ENCODE measurements at regions not wholly inside any gene's neighbourhood (a gene's known extent, or its start where the extent isn't known, plus 50 kb on each side); places are given as distances from the start of the nearest gene placed in this dataset.

DNA sequence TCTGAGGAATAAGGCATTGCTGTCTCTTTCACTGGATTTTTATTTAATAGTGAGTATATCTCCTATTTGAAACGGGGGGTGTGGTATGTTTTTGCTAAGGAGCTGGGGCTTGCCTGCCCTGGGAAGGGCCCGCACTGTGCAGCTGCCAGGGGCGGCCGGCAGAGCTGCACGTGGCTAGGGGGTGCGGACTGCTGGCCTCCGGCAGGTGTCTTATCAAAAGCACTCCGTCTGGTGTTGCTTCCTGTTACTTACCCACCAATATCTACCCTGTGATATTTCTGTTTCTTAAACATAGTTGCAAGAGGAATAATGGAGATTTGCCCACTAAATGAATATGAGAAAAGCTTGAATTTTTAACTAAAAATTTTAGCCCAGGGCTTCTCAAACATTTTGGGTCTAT is 232.0 kb downstream of the IRX1 start:
- DNase-seq = no peak

DNA sequence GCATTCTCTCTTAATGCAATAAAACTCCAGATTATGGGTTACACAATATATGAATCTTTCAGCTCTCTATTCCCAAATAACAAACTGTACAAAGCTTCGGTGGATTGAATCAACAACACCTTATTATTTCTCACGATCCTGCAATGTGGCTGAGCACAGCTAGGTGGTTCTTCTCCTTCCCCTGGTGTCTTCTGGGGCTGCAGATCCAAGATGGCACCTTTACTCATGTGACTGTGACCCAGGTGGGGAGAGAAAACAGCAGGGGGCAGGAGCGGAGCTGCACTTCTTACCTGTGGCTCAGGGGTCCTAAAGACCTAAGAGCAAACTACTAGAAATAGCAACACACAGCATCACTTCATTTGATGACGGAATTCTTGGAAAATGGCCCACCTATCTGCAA is 233.1 kb downstream of the IRX1 start:
- DNase-seq = no peak

DNA sequence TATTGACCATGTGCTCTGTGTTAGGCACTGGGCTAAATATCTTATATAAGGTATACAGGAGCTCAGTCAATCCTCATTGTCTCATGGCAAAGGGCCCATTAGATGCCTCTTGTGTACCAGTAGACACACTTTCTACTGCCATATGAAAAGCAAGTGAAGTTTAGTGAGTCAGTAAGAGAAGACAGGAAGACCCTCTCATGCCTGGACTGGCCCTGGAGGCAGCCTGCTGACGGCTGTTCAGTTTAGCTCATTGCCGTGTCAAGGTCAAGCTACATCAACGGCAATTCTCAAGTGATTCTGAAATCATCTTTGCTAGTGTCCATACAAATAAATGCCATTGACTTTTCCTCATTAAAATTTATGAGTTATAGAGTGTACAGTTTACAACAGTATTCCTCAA is 237.9 kb downstream of the IRX1 start:
- no peak for DNase-seq

DNA sequence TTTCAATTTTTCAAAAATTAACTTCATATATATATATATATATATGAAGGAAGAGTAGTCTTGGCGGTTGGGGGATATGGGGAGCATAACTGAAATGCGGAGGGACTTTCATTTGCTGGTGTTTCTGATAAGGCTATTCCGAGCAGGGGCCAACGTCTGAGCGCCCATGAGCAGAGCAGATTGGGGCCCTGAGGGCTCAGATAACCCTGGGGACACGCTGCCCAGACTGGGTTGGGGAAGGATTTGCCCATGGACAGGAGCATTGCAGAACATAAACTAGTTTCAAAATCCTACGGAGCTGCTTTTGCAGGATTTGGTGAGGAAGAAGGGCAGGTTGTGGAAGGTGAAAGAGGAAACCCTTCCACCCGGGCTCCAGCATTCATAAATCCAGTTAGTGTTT is 240.2 kb downstream of the IRX1 start:
- DNase-seq = no peak

DNA sequence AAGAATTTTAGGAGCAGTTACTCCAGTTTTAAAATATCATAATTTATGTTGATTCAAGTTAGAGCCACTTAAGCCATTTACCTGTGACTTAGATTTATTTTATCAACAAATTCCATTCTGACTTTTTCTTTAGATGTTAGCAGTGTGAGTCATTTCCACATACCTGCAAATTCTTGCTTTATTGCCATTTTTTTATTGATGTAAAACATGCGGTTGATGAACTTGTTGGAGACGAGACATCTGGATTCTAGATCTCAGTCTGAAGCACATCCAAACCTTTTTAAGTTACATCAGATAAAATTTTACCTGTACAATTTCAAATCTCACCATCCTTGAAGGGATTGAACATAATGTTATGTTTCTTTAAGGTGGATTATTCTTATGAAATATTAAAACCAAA is 240.9 kb downstream of the IRX1 start:
- no peak for DNase-seq

DNA sequence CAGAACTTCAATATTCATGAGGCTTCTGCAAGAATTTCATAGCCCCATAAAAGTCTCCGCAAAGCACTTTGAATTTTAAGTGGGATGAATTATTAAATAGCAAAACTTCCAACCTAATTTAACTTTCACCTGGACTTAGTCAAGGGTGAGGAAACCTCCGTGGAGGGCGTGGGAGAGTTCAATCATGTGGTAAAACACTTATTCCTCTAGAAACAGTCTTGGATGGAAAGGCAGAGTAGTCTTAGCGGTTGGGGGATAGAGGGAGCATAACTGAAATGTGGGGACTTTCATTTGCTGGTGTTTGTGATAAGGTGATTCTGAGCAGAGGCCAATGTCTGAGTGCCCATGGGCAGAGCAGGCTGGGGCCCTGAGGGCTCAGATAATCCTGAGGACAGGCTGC is 241.9 kb downstream of the IRX1 start:
- DNase-seq = no peak

DNA sequence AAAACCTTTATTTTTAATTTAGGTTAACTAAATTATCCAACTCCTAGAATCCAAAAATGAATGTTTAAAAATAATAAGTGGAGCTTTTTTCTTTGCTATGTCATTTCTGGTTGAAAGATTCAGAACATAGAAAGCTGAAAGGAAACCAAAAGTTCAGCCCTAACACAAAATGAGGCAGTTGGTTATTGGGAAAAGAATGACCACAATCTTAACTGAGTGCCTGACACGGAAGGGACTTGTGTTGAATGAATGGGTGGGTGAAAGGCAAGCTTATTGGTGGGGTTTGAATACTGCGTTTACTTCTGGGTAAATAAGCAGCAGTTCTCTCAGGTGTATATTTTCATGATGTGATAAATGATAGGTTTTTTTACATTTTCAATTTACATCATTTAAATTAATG is 243.5 kb downstream of the IRX1 start:
- DNase-seq = no peak

DNA sequence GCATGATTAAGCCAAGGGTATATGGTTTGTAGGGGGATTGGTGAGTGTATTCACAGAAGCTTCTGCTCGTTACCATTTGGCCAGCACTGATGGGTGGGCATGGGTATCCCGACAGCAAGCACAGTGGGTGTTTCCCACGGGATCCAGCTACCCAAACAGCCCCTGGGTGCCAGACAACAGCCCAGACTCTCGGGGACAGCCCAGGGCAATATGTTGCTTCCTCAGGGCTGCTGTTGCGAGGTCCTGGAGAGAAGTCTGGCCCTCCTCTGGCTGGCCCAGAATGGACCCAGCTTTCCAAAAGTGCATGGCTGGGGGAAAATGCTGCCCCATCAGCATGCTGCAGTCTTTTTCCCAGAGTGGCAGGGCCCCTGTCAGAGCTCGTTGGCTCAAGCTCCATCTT is 247.0 kb downstream of the IRX1 start:
- no peak for DNase-seq

DNA sequence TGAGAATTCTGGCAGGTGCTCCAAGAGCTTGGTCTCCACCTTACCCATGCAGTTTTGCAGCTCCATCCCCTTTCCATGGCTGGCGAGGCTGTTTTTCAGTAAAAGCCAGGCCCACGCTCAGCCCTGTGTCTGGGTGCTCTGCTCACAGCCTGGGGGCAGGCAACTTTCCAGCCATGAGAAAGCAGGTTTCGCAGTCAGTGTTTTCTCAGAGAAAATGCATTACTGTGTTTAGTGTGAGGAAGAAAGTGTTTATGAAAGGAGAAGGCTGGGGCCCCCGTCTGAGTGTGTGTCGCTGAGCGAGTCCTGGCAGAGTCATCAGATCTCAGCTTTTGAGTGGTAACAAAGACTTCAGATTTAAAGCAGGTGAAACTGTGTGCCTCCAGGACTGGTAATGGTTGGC is 248.1 kb downstream of the IRX1 start:
- no peak for DNase-seq

DNA sequence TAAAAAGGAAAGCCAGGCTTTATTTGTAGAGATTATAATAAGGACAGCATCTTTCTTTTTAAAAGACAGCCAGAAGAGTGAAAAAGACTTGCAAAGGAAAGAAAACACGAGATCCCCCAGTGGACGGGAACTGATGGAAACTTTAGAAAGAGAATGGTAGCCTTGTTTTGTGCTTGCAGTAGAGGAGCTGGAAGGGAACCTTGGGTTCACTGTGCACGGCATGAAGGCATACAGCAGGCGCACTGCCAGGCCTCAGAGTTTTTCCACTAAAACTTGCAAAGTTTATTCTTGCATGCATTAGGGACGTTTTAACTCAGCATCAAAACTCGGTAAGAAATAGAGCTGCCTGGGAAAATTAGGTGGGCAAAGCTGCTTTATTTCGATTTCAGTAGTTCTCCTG is 248.6 kb downstream of the IRX1 start:
- DNase-seq = no peak

DNA sequence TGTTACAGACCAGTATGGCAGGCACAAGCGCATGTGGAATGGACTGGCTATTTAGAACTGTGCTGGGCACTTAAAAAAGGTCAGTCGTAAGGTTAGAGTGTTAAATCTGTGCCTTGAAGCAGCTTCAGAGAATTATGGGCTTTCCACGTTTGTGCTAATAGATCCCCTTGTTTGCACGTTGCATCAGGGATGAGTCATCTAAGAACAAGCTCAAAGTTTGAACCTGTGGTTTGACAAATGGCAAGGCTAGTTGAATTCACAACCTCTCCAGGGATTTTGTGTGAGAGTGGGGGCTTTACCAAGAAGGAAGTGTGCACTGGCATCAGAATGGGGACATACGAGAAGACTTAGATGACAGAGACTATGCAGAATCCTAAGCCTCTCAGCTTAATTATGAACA is 249.6 kb downstream of the IRX1 start:
- no peak for DNase-seq

DNA sequence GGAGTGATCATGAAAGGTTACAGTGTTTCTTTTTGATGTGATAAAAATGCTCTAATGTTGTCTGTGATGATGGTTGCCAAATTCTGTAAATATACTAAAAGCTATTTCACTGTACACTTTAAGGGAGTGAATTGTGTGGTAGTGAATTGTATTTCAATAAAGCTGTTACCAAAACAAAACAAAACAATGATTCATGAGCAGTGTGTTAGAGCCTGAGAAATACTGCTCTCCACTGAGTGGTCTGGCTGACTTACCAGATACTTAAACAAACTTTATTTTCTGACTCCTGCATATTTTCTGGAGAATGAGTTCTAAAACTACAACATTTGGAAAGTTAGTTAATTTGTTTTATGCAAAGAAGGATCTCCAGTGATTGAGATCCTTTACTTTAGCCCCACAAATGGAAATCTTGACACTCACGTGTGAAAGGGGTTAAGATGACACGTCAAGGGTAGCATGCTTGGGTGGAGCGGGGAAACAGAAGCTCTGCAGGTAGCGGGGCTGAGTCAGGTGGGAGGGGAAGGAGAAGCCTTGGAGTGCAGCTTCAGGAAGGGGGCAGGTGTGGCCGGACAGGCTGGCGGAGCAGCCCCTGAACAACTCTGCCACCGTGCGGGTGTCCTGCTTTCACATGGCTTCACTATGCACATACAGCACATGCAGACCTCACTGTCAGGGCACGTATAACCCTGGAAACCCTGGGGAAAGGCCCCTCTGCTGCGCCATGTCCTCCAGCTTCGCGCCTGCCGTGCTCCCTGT is 256.7 kb downstream of the IRX1 start:
- no peak for DNase-seq

DNA sequence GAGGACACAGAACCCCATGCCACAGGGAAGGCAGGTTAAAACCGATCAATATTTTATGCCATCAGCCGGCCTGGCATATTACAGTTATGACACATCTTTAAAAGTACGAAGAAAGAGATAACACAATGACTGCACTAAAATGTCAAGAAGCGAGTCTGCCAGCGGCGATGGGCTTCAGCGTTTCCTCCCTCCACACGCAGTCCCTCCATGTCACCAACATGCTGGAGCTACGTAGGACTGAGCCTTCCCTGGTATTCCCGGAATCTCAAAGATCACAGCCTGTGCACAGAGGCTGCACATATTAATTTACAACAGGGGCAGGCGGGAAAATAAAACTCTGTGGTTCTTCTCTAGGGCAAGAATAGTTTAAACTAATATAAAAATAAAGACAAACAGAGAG is 257.7 kb downstream of the IRX1 start:
- DNase-seq = no peak

DNA sequence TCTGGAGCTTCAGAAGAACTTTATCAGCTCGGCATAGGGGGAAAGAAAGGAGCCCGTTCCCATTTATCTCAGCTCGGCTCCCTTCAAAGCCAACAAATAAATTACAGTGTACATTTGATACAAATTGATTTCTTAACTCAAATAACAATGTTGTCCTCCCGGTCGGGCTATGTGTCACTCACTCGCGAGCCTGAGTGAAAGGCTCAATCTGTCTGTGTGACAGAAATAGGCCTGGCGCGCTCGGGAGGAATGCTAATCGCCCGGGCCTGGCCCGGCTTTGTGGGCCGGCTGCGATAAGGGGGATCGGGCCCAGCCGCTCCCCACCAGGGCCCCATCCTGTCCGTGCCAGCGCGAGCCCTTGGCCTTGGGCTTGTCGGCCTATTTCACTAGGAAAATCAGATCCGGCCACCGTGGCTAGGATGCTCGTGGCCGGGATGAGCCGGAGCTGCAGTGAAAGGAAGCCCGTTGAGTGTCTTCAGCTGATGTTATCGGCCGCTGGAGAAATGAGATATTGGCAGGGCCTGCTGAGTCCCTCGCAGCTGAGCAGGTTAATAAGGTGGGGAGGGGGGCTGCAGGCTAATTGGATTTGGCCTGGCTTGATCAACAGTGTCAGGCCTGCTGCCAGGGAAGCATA is 258.7 kb downstream of the IRX1 start:
- DNase-seq = no peak

DNA sequence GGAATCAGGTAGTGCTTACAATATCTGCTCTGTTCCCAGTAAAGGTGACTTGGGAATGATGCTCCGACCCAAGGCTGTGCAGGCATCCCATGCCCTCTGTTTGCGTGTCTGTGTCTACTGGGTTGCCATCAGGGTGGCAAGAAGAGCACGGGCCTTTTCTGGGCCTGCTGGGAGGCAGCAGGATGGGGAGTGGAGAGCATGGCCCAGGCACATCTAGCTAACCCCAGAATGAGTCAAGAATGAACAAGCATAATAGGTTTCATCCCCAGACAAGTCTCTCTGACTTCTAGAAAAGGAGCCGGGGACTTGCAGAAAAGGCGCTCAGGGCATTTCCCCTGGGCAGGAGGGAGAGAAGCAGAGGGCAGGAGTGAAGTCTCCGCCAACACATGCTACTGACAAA is 260.4 kb downstream of the IRX1 start:
- no peak for DNase-seq

DNA sequence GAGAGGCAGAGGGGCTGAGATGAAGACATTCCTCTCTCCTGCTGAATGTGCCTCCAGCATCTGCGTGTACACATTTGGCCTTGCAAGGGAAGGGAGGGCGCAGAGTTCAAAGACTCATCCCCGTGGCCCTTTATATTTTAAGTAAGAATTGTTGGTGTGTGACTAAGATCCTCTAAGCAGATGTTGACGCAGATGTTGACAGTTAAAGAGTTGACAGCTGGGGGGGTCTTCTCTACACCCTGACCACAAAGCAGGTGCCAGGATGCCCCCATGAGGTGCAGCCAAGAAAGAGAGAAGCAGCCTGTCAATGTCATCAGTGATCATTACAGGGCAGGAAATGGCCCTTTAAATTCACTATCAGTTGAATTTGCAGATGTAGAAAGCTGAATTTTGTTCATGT is 262.9 kb downstream of the IRX1 start:
- no peak for DNase-seq

DNA sequence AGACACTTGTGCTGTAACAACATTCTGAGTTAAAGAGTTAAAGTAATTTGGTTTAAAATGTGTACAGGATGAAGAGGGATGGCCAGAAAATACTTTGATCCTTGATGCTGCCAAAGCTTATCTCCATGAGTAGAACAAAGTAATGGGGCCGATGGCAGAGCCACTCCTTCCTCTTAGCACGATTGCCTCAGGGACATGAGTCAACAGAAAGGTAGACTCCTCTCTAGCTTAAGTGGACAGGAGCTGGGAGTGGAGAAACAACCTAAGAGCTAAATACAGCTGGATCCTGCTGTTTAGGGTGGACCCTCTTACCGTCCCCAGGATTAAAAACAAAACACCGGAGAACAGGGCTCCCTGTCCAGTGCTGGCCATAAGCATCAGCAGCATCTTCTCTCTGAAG is 267.3 kb downstream of the IRX1 start:
- DNase-seq = no peak

DNA sequence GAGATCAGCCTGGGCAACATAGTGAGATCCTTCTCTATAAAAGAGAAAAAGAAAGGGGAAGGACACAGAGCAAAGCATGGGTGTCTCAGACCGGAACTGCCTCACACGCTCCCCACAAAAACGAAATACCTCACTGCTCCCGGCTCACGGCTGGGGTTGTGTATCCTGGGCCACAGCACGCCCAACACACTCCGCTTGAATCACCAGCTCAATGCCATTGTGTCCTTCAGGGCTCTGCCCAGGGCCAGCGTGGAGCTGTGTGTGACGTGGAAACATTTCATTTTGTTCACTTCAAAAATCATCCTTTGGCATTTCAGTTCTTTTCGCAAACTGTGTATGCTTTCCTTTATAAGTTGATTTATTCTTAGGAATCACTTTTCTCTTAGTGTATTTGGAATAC is 279.5 kb downstream of the IRX1 start:
- no peak for DNase-seq

DNA sequence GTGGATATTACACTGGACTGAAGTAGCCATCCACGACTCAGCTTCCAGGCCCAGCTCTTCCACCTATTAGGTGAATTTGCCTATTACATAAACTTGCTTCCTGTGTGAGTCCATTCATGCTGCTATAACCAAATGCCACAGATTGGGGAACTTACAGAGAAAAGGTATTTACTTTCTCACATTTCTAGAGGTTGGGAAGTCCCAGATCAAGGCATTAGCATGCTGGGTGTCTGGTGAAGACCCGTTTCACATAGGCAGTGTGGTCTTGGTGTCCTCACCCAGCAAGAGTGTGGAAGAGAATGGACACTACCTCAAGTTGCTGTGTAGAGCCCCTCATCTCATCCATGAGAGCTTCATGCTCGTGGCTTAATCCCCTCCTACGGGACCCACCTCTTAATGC is 282.6 kb downstream of the IRX1 start:
- DNase-seq = no peak

DNA sequence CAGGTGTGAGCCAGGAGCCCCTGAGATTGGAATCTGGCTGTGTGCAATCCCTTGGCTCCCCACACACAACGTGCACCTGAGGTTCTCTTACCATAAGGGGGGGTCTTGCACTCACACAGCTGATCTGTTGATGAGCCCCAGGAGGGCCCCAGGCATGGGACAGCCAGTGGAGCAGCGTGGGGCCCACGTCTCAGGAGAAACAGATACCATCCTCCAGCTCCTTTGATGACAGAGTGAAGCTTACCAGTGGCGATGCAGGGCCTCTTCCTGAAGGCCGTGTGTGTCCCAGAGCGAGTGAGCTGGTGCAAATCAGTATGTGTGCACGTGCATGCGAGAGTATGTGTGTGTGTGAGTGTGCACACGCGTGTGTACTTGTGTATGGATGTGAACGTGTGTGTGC is 287.4 kb downstream of the IRX1 start:
- no peak for DNase-seq

DNA sequence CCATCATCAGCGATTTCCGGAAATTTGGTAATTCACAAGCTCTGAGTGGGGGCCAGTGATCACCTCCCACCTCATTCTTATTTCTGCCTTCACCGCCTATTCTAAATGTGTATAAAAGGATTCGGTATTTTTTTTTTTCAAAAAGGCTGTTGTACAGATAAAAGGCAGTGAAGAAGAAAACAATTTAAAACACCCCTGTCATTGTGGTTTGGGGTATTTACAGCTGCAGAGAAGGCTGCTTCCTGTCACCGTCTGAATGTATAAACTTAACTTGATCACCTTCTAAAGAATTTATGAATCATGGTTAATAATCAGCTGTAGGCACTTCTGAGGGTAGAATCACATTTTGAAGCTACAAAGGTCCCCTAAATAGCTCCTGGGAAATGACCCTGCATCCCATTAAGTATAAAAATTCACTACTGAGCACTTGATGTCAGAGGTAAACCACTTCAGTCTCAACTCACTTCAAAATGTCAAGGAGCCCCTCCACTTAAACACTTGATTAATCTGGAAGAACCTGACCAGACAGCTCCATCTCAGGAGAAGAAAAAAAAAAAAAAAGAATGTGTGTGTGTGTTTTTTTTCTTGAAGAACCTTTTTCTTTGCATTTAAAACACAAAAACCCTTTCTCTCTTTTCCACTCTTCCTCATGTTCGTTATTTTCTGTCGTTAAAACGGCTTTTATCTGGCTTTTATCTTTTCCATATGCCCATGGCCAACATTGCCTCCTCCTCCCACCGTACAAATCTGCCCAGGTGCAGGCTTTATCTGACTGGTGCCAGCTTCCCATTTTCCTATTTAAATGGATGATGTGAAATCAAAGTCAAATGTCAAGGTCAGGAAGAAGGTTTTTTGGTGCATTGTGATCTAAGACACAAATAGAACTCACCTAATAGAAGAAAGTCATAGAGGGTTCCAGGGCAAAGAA is 291.2 kb downstream of the IRX1 start:
- DNase-seq = no peak

DNA sequence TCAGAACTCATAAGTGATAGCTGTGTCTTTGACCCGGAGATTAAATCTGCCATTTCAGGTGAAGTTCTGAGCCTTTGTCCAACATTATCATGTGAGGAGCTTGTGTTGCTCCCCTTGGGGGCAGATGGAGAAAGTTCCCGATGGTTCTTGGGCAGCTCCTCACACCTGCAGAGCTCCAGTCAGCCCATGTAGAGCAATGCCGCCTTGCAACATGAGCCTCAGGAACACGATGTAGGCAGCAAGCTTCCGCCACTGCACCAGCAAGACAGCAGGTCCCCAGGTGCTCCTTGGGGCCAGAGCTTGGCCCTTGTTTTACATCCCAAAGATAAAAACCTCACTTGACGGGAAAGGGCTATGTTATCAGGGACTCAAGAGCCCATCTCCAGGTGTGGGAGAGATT is 292.7 kb downstream of the IRX1 start:
- DNase-seq = no peak

DNA sequence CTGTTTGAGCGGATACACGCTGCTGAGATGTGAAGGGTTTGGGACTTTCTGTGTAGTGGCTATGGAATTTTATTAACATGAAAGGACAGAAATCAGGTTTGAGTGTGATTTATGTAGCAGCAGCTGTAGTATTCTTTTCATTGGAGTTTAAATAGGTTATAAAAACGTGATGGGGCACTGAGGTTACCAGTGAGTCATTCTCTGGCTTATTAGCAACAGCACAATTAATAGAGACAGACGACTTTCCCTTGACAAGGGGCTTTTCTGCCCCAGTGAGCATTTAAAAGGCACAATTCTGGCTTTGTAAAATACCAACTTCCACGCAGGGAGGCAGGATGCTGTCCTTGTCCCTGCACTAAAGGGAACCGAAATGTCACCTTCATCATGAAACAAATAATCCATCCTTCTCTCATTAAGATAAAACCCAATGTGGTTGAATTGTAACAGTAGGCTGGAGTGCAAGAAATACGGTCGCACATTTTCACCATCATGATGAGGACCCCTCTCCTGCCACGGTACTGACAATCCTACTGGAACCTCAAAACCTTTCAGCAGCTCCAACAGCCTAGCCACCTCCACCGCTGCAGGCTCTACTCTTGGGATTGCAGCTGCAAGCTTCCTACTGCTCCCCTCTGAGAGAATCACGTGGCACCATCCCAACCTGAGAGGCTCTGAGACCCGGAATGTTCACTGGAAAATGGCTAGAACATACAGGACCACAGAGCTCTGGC is 293.9 kb downstream of the IRX1 start:
- no peak for DNase-seq

Measured in effector CD4-positive, alpha-beta T cell (primary cell).